ENCODE measurements at regions not wholly inside any gene's neighbourhood (a gene's known extent, or its start where the extent isn't known, plus 50 kb on each side); places are given as distances from the start of the nearest gene placed in this dataset.

DNA sequence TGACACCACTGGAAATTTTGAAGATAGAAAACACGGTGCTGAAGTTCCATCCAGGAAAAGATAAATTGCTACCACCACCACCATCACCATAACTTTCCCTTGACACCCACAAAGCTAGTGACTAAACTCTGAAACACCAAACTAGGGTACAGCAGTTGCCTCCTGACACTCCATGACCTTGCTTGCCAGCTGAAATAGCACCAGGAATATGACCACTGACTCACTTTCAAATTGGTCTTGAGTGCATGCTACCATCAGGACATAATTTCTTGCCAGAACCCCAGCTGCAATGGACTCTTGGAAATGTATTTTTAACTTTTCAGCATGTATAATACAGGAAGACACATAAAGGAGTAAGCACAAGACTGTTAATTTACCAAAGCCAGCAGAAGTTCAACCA is 283.3 kb downstream of the CENPC start:
- ATAC-seq = no peak
- TF ChIP-seq, protein P1, sequence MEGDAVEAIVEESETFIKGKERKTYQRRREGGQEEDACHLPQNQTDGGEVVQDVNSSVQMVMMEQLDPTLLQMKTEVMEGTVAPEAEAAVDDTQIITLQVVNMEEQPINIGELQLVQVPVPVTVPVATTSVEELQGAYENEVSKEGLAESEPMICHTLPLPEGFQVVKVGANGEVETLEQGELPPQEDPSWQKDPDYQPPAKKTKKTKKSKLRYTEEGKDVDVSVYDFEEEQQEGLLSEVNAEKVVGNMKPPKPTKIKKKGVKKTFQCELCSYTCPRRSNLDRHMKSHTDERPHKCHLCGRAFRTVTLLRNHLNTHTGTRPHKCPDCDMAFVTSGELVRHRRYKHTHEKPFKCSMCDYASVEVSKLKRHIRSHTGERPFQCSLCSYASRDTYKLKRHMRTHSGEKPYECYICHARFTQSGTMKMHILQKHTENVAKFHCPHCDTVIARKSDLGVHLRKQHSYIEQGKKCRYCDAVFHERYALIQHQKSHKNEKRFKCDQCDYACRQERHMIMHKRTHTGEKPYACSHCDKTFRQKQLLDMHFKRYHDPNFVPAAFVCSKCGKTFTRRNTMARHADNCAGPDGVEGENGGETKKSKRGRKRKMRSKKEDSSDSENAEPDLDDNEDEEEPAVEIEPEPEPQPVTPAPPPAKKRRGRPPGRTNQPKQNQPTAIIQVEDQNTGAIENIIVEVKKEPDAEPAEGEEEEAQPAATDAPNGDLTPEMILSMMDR (IDR thresholded peaks at IDR 0.05) = no peak
- H3K27me3 ChIP-seq = no peaks in the 10 kb centered on the region
- no peaks in the 10 kb centered on the region for H3K4me1 ChIP-seq
- H3K4me3 ChIP-seq = no peak overlapping the region
- H3K27ac ChIP-seq = no peak overlapping the region
- no peaks in the 10 kb centered on the region for H3K36me3 ChIP-seq
- no peak for DNase-seq
- H3K9me3 ChIP-seq = no peaks in the 10 kb centered on the region
- intact Hi-C loops (cut with DNase I) = no loop called here

DNA sequence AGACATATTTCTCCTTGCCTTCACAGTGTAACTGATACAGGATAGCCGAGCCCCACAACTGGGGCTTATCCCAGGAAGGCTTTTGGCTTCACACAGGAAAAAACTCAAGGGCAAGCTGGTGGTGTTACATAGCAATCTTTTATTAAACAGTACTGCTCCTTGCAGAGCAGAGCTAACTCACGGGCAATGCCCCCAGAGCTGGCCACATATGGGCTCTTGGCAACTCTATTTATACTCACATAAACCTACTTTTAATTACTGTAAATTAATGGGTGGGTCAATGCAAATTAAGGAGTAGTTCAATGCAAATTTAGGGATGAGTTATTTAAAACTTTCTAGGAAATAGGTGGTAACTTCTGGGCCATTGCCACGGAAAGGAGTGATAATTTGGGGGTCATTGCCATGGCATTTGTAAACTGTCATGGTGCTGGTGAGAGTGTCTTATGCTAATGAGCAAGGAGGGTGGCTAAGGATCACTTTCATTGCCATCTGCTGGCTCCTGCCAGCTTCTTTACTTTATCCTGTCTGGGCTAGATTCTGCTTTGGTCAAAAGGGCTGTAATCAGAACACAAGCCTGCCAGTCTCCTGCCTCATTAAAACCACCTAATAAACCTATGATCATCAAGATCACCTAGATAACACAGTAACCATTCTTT is 288.8 kb downstream of the CENPC start:
- Histone ChIP-seq H3K27ac (no peak overlapping the region), H3K4me3 (no peak overlapping the region), H3K27me3 (no peaks in the 10 kb centered on the region), H3K36me3 (no peaks in the 10 kb centered on the region), H3K4me1 (no peaks in the 10 kb centered on the region), H3K9me3 (no peaks in the 10 kb centered on the region)
- intact Hi-C loops (cut with DNase I) = no loop called here
- DNase-seq = no peak
- TF ChIP-seq, protein P1 (IDR thresholded peaks at IDR 0.05) = no peak
- ATAC-seq = no peak

GRCh38 chr4:67250131-67250896 is 295.0 kb downstream of the CENPC start:
- TF ChIP-seq, protein P1 (IDR thresholded peaks at IDR 0.05) = no peak
- ATAC-seq = no peak
- Histone ChIP-seq H3K4me3 (no peak overlapping the region), H3K27me3 (no peaks in the 10 kb centered on the region), H3K36me3 (no peaks in the 10 kb centered on the region), H3K27ac (no peak overlapping the region), H3K9me3 (no peaks in the 10 kb centered on the region), H3K4me1 (no peaks in the 10 kb centered on the region)
- intact Hi-C loops (cut with DNase I) = no loop called here
- no peak for DNase-seq

DNA sequence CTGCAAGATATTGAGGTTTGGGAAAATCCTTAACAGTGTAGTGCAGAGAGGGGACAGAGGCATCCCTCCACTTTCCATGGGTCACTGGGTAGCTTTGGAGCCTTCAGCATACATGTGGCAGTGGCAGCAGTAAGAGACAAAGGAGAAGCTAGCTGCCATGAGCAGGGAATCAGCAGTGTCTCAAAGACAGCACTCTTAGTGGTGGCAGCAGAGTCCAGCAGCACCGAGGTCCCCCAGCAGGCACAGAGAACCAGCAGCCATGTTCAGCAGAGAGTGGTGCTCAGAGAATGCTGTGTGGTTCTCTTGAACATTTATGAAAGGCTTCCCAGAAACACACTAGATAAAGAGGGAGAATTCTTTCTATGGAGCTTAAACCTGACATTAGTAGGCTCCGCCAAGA is 308.5 kb downstream of the CENPC start:
- DNase-seq = no peak
- Histone ChIP-seq H3K9me3 (no peaks in the 10 kb centered on the region), H3K27me3 (no peaks in the 10 kb centered on the region), H3K4me3 (no peak overlapping the region), H3K36me3 (no peaks in the 10 kb centered on the region), H3K4me1 (no peaks in the 10 kb centered on the region), H3K27ac (no peak overlapping the region)
- ATAC-seq = no peak
- TF ChIP-seq, protein P1 (IDR thresholded peaks at IDR 0.05) = no peak
- intact Hi-C loops (cut with DNase I) = no loop called here

- DNase-seq (no peak), ATAC-seq (no peak)
- intact Hi-C loops (cut with DNase I) = no loop called here
Observed at GRCh38 chr4:67236318-67236717, 309.0 kb downstream of the CENPC start.

More at GRCh38 chr4:67236318-67236717, 309.0 kb downstream of the CENPC start:
- Histone ChIP-seq H3K36me3 (no peaks in the 10 kb centered on the region), H3K27me3 (no peaks in the 10 kb centered on the region), H3K4me3 (no peak overlapping the region), H3K27ac (no peak overlapping the region), H3K4me1 (no peaks in the 10 kb centered on the region), H3K9me3 (no peaks in the 10 kb centered on the region)
- TF ChIP-seq, protein P1 (IDR thresholded peaks at IDR 0.05) = no peak
